Tibial artery (tissue), 4 donors: ENCODE measurements at regions not wholly inside any gene's neighbourhood (a gene's known extent, or its start where the extent isn't known, plus 50 kb on each side); places are given as distances from the start of the nearest gene placed in this dataset.
A peak's percentile ranks its signal among the peaks of the same experiment; 100 is the strongest.

Experiments used
- DNase-seq, 2 donors: peaks; one replicate each; pipeline ENCODE4 v3.0.0-alpha.2; 2019
- H3K27ac ChIP-seq, 2 donors: fragments of 200-600 bp; sonication (generic) in 1 of 2; 1 replicate in 1 of 2; 2 replicates in 1 of 2; pipeline ENCODE4 v1.5.1; 2018 to 2019; ENCODE audit warnings: mild to moderate bottlenecking in 1 of 2
- H3K27me3 ChIP-seq, 2 donors: fragments of 200-600 bp; sonication (generic) in 1 of 2; one replicate each; pipeline versions ENCODE4 v1.5.1 to v1.6.0; 2016 to 2019
- H3K36me3 ChIP-seq, 3 donors: fragments of 200-600 bp; sonication (generic) in 2 of 3; one replicate each; pipeline ENCODE4 v1.5.1; 2016 to 2019; ENCODE audit warnings: mild to moderate bottlenecking in 2 of 3
- H3K4me1 ChIP-seq, 4 donors: fragments of 200-600 bp; sonication (generic) in 2 of 4; 1 replicate in 3 of 4; 2 replicates in 1 of 4; pipeline ENCODE4 v1.5.1; 2016 to 2019
- H3K4me3 ChIP-seq, 2 donors: fragments of 200-600 bp; sonication (generic) in 1 of 2; 1 replicate in 1 of 2; 2 replicates in 1 of 2; pipeline ENCODE4 v1.5.1; 2018 to 2019; ENCODE audit warnings: mild to moderate bottlenecking in 2 of 2
- H3K9me3 ChIP-seq, 3 donors: fragments of 200-600 bp; sonication (generic) in 1 of 3; one replicate each; pipeline ENCODE4 v1.5.1; 2016 to 2019
- CTCF ChIP-seq, 2 experiments: fragments of 200-600 bp in 1 of 2; fragments of 450-650 bp in 1 of 2; IDR thresholded peaks; one replicate each; pipeline ENCODE4 v1.5.1; 2017 to 2019; ENCODE audit warnings: antibody characterized with exemption in 2 of 2, mild to moderate bottlenecking in 1 of 2, moderate library complexity in 1 of 2
- intact Hi-C: fragments of 100-400 bp; cut with DNase I; formaldehyde crosslinking; loops from one replicate; pipeline ENCODE4 v1.15.0; 2023; ENCODE audit warnings: low total_unique reads

GRCh38 chr1:96308314-96308713 is 413.3 kb upstream of the PTBP2 start:
- no peaks in the 10 kb centered on the region for H3K9me3 ChIP-seq
- intact Hi-C loops, result no loop called here
- H3K4me3 ChIP-seq, result no peak overlapping the region
- H3K27ac ChIP-seq, result no peak overlapping the region
- no peaks in the 10 kb centered on the region for H3K36me3 ChIP-seq
- no peak for DNase-seq
- H3K27me3 ChIP-seq, result no peaks in the 10 kb centered on the region
- no peak for TF ChIP-seq CTCF (IDR thresholded peaks at IDR 0.05)
- H3K4me1 ChIP-seq, result no peaks in the 10 kb centered on the region

GRCh38 chr1:96309783-96310182 is 411.8 kb upstream of the PTBP2 start:
- TF ChIP-seq CTCF (IDR thresholded peaks at IDR 0.05), result no peak
- Histone ChIP-seq H3K27me3 (no peaks in the 10 kb centered on the region), H3K27ac (no peak overlapping the region), H3K9me3 (no peaks in the 10 kb centered on the region), H3K4me3 (no peak overlapping the region), H3K36me3 (no peaks in the 10 kb centered on the region), H3K4me1 (no peaks in the 10 kb centered on the region)
- DNase-seq, result peak; percentile 49 to 63
- intact Hi-C loops, result no loop called here

GRCh38 chr1:96313216-96313615 is 408.4 kb upstream of the PTBP2 start:
- DNase-seq, result no peak
- Histone ChIP-seq H3K27me3 (no peaks in the 10 kb centered on the region), H3K36me3 (no peaks in the 10 kb centered on the region), H3K27ac (no peak overlapping the region), H3K4me1 (no peaks in the 10 kb centered on the region), H3K9me3 (no peaks in the 10 kb centered on the region), H3K4me3 (no peak overlapping the region)
- intact Hi-C loops, result no loop called here
- TF ChIP-seq CTCF (IDR thresholded peaks at IDR 0.05), result no peak

GRCh38 chr1:96329121-96329520 is 392.5 kb upstream of the PTBP2 start:
- H3K36me3 ChIP-seq, result no peaks in the 10 kb centered on the region
- no peak overlapping the region for H3K27ac ChIP-seq
- no peak overlapping the region for H3K4me3 ChIP-seq
- no peaks in the 10 kb centered on the region for H3K4me1 ChIP-seq
- TF ChIP-seq CTCF (IDR thresholded peaks at IDR 0.05), result no peak
- H3K9me3 ChIP-seq, result no peaks in the 10 kb centered on the region
- DNase-seq, result no peak
- no peaks in the 10 kb centered on the region for H3K27me3 ChIP-seq
- intact Hi-C loops, result no loop called here

GRCh38 chr1:96331596-96331995 is 390.0 kb upstream of the PTBP2 start:
- TF ChIP-seq CTCF (IDR thresholded peaks at IDR 0.05), result no peak
- H3K9me3 ChIP-seq, result no peaks in the 10 kb centered on the region
- intact Hi-C loops, result no loop called here

GRCh38 chr1:96333522-96334235 is 387.9 kb upstream of the PTBP2 start:
- TF ChIP-seq CTCF (IDR thresholded peaks at IDR 0.05), result no peak
- intact Hi-C loops, result no loop called here
- no peak for DNase-seq
- H3K9me3 ChIP-seq, result no peaks in the 10 kb centered on the region
- no peak overlapping the region for H3K27ac ChIP-seq
- no peaks in the 10 kb centered on the region for H3K36me3 ChIP-seq
- H3K4me3 ChIP-seq, result no peak overlapping the region
- H3K4me1 ChIP-seq, result no peaks in the 10 kb centered on the region
- H3K27me3 ChIP-seq, result no peaks in the 10 kb centered on the region

More at GRCh38 chr1:96331596-96331995, 390.0 kb upstream of the PTBP2 start:
- no peaks in the 10 kb centered on the region for H3K4me1 ChIP-seq
- H3K27ac ChIP-seq, result no peak overlapping the region
- no peak overlapping the region for H3K4me3 ChIP-seq
- H3K36me3 ChIP-seq, result no peaks in the 10 kb centered on the region
- no peak for DNase-seq
- H3K27me3 ChIP-seq, result no peaks in the 10 kb centered on the region
